Stomach smooth muscle (tissue), 2 donors: ENCODE measurements at regions not wholly inside any gene's neighbourhood (a gene's known extent, or its start where the extent isn't known, plus 50 kb on each side); places are given as distances from the start of the nearest gene placed in this dataset.

Experiments
- H3K27ac ChIP-seq: one replicate; pipeline ENCODE4 v1.7.0; 2013; ENCODE audit warnings: mild to moderate bottlenecking, low read length, inconsistent platforms
- H3K27me3 ChIP-seq, 2 donors: one replicate each; pipeline ENCODE4 v1.7.0; 2013; ENCODE audit warnings: low read length in 2 of 2; ENCODE audit not compliant: insufficient read depth in 2 of 2, control insufficient read depth in 1 of 2
- H3K36me3 ChIP-seq, 2 donors: one replicate each; pipeline ENCODE4 v1.7.0; 2013; ENCODE audit warnings: low read length in 2 of 2; ENCODE audit not compliant: control insufficient read depth in 2 of 2, insufficient read depth in 2 of 2
- H3K4me1 ChIP-seq: one replicate; pipeline ENCODE4 v1.7.0; 2013; ENCODE audit warnings: low read length; ENCODE audit not compliant: control insufficient read depth, insufficient read depth
- H3K4me3 ChIP-seq, 2 donors: one replicate each; pipeline ENCODE4 v1.7.0; 2013; ENCODE audit warnings: low read length in 2 of 2
- H3K9ac ChIP-seq, 2 donors: one replicate each; pipeline ENCODE4 v1.7.0; 2013; ENCODE audit warnings: low read length in 2 of 2, mild to moderate bottlenecking in 1 of 2
- H3K9me3 ChIP-seq, 2 donors: one replicate each; pipeline ENCODE4 v1.7.0; 2013; ENCODE audit warnings: low read length in 2 of 2; ENCODE audit not compliant: control insufficient read depth in 2 of 2
- donor health status: healthy.
- donor health status: Pancreatic carcinoma.

GRCh38 chr5:135723491-135723890 is 111.0 kb upstream of the SLC25A48 start:
- Histone ChIP-seq H3K27me3 (no peaks in the 10 kb centered on the region), H3K9ac (no peak overlapping the region), H3K4me1 (peaks cover 3% of the 10 kb centered on the region), H3K27ac (no peak overlapping the region), H3K4me3 (no peak overlapping the region), H3K36me3 (no peaks in the 10 kb centered on the region), H3K9me3 (no peaks in the 10 kb centered on the region)

GRCh38 chr5:135721548-135722090 is 112.8 kb upstream of the SLC25A48 start:
- H3K4me1 ChIP-seq, result peaks cover 3% of the 10 kb centered on the region
- no peak overlapping the region for H3K27ac ChIP-seq
- no peak overlapping the region for H3K4me3 ChIP-seq
- no peaks in the 10 kb centered on the region for H3K9me3 ChIP-seq
- no peaks in the 10 kb centered on the region for H3K27me3 ChIP-seq
- H3K36me3 ChIP-seq, result no peaks in the 10 kb centered on the region
- no peak overlapping the region for H3K9ac ChIP-seq

GRCh38 chr5:135720191-135720590 is 114.3 kb upstream of the SLC25A48 start:
- peaks cover 3% of the 10 kb centered on the region for H3K4me1 ChIP-seq
- no peak overlapping the region for H3K27ac ChIP-seq
- no peaks in the 10 kb centered on the region for H3K36me3 ChIP-seq
- H3K9ac ChIP-seq, result no peak overlapping the region
- no peaks in the 10 kb centered on the region for H3K27me3 ChIP-seq
- H3K9me3 ChIP-seq, result no peaks in the 10 kb centered on the region
- no peak overlapping the region for H3K4me3 ChIP-seq

GRCh38 chr5:135719428-135720063 is 114.9 kb upstream of the SLC25A48 start:
- Histone ChIP-seq H3K27me3 (no peaks in the 10 kb centered on the region), H3K4me3 (no peak overlapping the region), H3K27ac (no peak overlapping the region), H3K9ac (no peak overlapping the region), H3K9me3 (no peaks in the 10 kb centered on the region), H3K4me1 (peaks cover 3% of the 10 kb centered on the region), H3K36me3 (no peaks in the 10 kb centered on the region)

GRCh38 chr5:135718651-135719050 is 115.8 kb upstream of the SLC25A48 start:
- no peak overlapping the region for H3K4me3 ChIP-seq
- H3K9ac ChIP-seq, result no peak overlapping the region
- H3K27me3 ChIP-seq, result no peaks in the 10 kb centered on the region
- H3K36me3 ChIP-seq, result no peaks in the 10 kb centered on the region
- H3K9me3 ChIP-seq, result no peaks in the 10 kb centered on the region
- H3K4me1 ChIP-seq, result peaks cover 3% of the 10 kb centered on the region
- no peak overlapping the region for H3K27ac ChIP-seq

- Histone ChIP-seq H3K27me3 (no peaks in the 10 kb centered on the region), H3K27ac (no peak overlapping the region), H3K9ac (no peak overlapping the region), H3K36me3 (no peaks in the 10 kb centered on the region), H3K9me3 (no peaks in the 10 kb centered on the region), H3K4me1 (peaks cover 3% of the 10 kb centered on the region), H3K4me3 (no peak overlapping the region)
Measured at GRCh38 chr5:135718151-135718550, 116.3 kb upstream of the SLC25A48 start.

- no peak overlapping the region for H3K27ac ChIP-seq
- H3K9ac ChIP-seq, result no peak overlapping the region
- H3K4me1 ChIP-seq, result no peaks in the 10 kb centered on the region
- H3K36me3 ChIP-seq, result no peaks in the 10 kb centered on the region
- peaks cover 0 to 3% of the 10 kb centered on the region in 2 donors for H3K9me3 ChIP-seq
- no peak overlapping the region for H3K4me3 ChIP-seq
- no peaks in the 10 kb centered on the region for H3K27me3 ChIP-seq
Measured at GRCh38 chr5:135715267-135716055, 119.0 kb upstream of the SLC25A48 start.

GRCh38 chr5:135714126-135714894 is 120.2 kb upstream of the SLC25A48 start:
- peaks cover 0 to 3% of the 10 kb centered on the region in 2 donors for H3K9me3 ChIP-seq
- H3K36me3 ChIP-seq, result no peaks in the 10 kb centered on the region
- no peak overlapping the region for H3K27ac ChIP-seq
- H3K4me3 ChIP-seq, result no peak overlapping the region
- peaks cover 5% of the 10 kb centered on the region for H3K4me1 ChIP-seq
- no peak overlapping the region for H3K9ac ChIP-seq
- H3K27me3 ChIP-seq, result no peaks in the 10 kb centered on the region

GRCh38 chr5:135713161-135713915 is 121.1 kb upstream of the SLC25A48 start:
- Histone ChIP-seq H3K9ac (no peak overlapping the region), H3K4me1 (peaks cover 5% of the 10 kb centered on the region), H3K27ac (no peak overlapping the region), H3K4me3 (no peak overlapping the region), H3K27me3 (no peaks in the 10 kb centered on the region), H3K9me3 (peaks cover 0 to 3% of the 10 kb centered on the region in 2 donors), H3K36me3 (no peaks in the 10 kb centered on the region)

- H3K9ac ChIP-seq, result no peak overlapping the region
- H3K27ac ChIP-seq, result no peak overlapping the region
- peaks cover 0 to 3% of the 10 kb centered on the region in 2 donors for H3K9me3 ChIP-seq
Measured at GRCh38 chr5:135711911-135712310, 122.6 kb upstream of the SLC25A48 start.

More at GRCh38 chr5:135711911-135712310, 122.6 kb upstream of the SLC25A48 start:
- Histone ChIP-seq H3K36me3 (no peaks in the 10 kb centered on the region), H3K27me3 (no peaks in the 10 kb centered on the region), H3K4me1 (peaks cover 5% of the 10 kb centered on the region), H3K4me3 (no peak overlapping the region)
